Smooth muscle cell (in vitro differentiated cells): ENCODE measurements at regions not wholly inside any gene's neighbourhood (a gene's known extent, or its start where the extent isn't known, plus 50 kb on each side); places are given as distances from the start of the nearest gene placed in this dataset.
A peak's percentile ranks its signal among the peaks of the same experiment; 100 is the strongest.

Experiments used
- DNase-seq: peaks from one replicate; lab custom pipeline; 2025; ENCODE audit not compliant: unreplicated experiment; lab: John Stamatoyannopoulos, UW
- H2AFZ ChIP-seq: fragments of 200-600 bp; sonication (generic); 2 replicates; pipeline ENCODE4 v1.6.0; 2016; ENCODE audit warnings: antibody characterized with exemption, low read depth, mild to moderate bottlenecking
- H3F3A ChIP-seq: fragments of 200-600 bp; sonication (generic); 2 replicates; pipeline ENCODE4 v1.6.0; 2017; ENCODE audit warnings: antibody characterized with exemption, low read depth
- H3K27ac ChIP-seq: fragments of 200-600 bp; sonication (generic); 2 replicates; pipeline ENCODE4 v1.5.1; 2016; ENCODE audit warnings: low read depth, mild to moderate bottlenecking
- H3K27me3 ChIP-seq: fragments of 200-600 bp; sonication (generic); 2 replicates; pipeline ENCODE4 v1.6.1; 2016; ENCODE audit warnings: low read depth, mild to moderate bottlenecking
- H3K36me3 ChIP-seq: fragments of 200-600 bp; sonication (generic); 2 replicates; pipeline ENCODE4 v1.5.1; 2016; ENCODE audit warnings: low read depth
- H3K4me1 ChIP-seq: fragments of 200-600 bp; sonication (generic); 2 replicates; pipeline ENCODE4 v1.5.1; 2016; ENCODE audit warnings: low read depth
- H3K4me2 ChIP-seq: fragments of 200-600 bp; sonication (generic); 2 replicates; pipeline ENCODE4 v1.6.0; 2016; ENCODE audit warnings: mild to moderate bottlenecking
- H3K4me3 ChIP-seq: fragments of 200-600 bp; sonication (generic); 2 replicates; pipeline ENCODE4 v1.5.1; 2016; ENCODE audit warnings: mild to moderate bottlenecking
- H3K79me2 ChIP-seq: fragments of 200-600 bp; sonication (generic); 2 replicates; pipeline ENCODE4 v1.6.0; 2016; ENCODE audit warnings: low read depth, mild to moderate bottlenecking
- H3K9ac ChIP-seq: fragments of 200-600 bp; sonication (generic); 2 replicates; pipeline ENCODE4 v1.6.0; 2016; ENCODE audit warnings: low read depth
- H3K9me3 ChIP-seq: fragments of 200-600 bp; sonication (generic); replicated peaks from 2 replicates; pipeline ENCODE4 v1.5.1; 2016; ENCODE audit warnings: low read depth
- H4K20me1 ChIP-seq: fragments of 200-600 bp; sonication (generic); 2 replicates; pipeline ENCODE4 v1.6.0; 2016; ENCODE audit warnings: low read depth
- CTCF ChIP-seq: fragments of 200-600 bp; sonication (generic); IDR thresholded peaks from 2 replicates; pipeline ENCODE4 v1.5.1; 2017; ENCODE audit warnings: borderline replicate concordance, mild to moderate bottlenecking, antibody characterized with exemption; ENCODE audit not compliant: insufficient read depth, poor library complexity, severe bottlenecking
- WGBS: methylation state at CpG from one replicate; pipeline ENCODE4 v1.1.7; 2016; ENCODE audit warnings: low lambda C conversion rate; 5-methylcytosine and 5-hydroxymethylcytosine counted together

GRCh38 chr5:16000056-16000455 is 179.5 kb downstream of the MARCHF11 start:
- Histone ChIP-seq H3K4me3 (no peak overlapping the region), H3K36me3 (no peaks in the 10 kb centered on the region), H3K9ac (no peak overlapping the region), H3K27ac (no peak overlapping the region), H4K20me1 (no peaks in the 10 kb centered on the region), H3K4me2 (no peak overlapping the region), H2AFZ (no peak overlapping the region), H3K79me2 (no peaks in the 10 kb centered on the region), H3K4me1 (no peaks in the 10 kb centered on the region), H3F3A (no peaks in the 10 kb centered on the region), H3K9me3 (no peaks in the 10 kb centered on the region), H3K27me3 (no peaks in the 10 kb centered on the region)
- DNase-seq: no peak
- no peak for TF ChIP-seq CTCF
- 96% methylated on average over 2 of the region's 2 CpGs for WGBS

- no peak overlapping the region for H3K4me2 ChIP-seq
- peak; percentile 62 for TF ChIP-seq CTCF
- no peaks in the 10 kb centered on the region for H3F3A ChIP-seq
- WGBS: 70% methylated on average over 2 of the region's 2 CpGs
- no peak overlapping the region for H3K27ac ChIP-seq
- H3K4me1 ChIP-seq: no peaks in the 10 kb centered on the region
- no peaks in the 10 kb centered on the region for H4K20me1 ChIP-seq
- DNase-seq: no peak
- no peak overlapping the region for H2AFZ ChIP-seq
- H3K27me3 ChIP-seq: no peaks in the 10 kb centered on the region
- no peaks in the 10 kb centered on the region for H3K36me3 ChIP-seq
- no peaks in the 10 kb centered on the region for H3K9me3 ChIP-seq
- H3K4me3 ChIP-seq: no peak overlapping the region
- H3K79me2 ChIP-seq: no peaks in the 10 kb centered on the region
- no peak overlapping the region for H3K9ac ChIP-seq
Measured at GRCh38 chr5:15995341-15996052, 184.1 kb downstream of the MARCHF11 start.

- Histone ChIP-seq H3K9ac (no peak overlapping the region), H3K27me3 (no peaks in the 10 kb centered on the region), H3K4me2 (no peak overlapping the region), H4K20me1 (no peaks in the 10 kb centered on the region), H3K36me3 (no peaks in the 10 kb centered on the region), H3K4me3 (no peak overlapping the region), H3K27ac (no peak overlapping the region), H2AFZ (no peak overlapping the region), H3K4me1 (no peaks in the 10 kb centered on the region), H3K79me2 (no peaks in the 10 kb centered on the region), H3K9me3 (no peaks in the 10 kb centered on the region), H3F3A (no peaks in the 10 kb centered on the region)
- no peak for DNase-seq
- TF ChIP-seq CTCF: peak; percentile 30
Measured at GRCh38 chr5:15993919-15994318, 185.7 kb downstream of the MARCHF11 start.

- H3K4me1 ChIP-seq: no peaks in the 10 kb centered on the region
- no peaks in the 10 kb centered on the region for H3K79me2 ChIP-seq
- H4K20me1 ChIP-seq: no peaks in the 10 kb centered on the region
- H3F3A ChIP-seq: no peaks in the 10 kb centered on the region
- peak overlapping the region; percentile 67 for H3K27ac ChIP-seq
- no peaks in the 10 kb centered on the region for H3K9me3 ChIP-seq
- no peaks in the 10 kb centered on the region for H3K27me3 ChIP-seq
- H3K36me3 ChIP-seq: no peaks in the 10 kb centered on the region
- TF ChIP-seq CTCF: no peak
- WGBS: 55% methylated on average over 2 of the region's 2 CpGs
- no peak for DNase-seq
- peak overlapping the region; percentile 56 for H3K9ac ChIP-seq
- H2AFZ ChIP-seq: no peak overlapping the region
- peak overlapping the region; percentile 28 for H3K4me2 ChIP-seq
- H3K4me3 ChIP-seq: no peak overlapping the region
Measured at GRCh38 chr5:15993334-15993733, 186.3 kb downstream of the MARCHF11 start.
